GM12878 (cell line): ENCODE measurements at regions not wholly inside any gene's neighbourhood (a gene's known extent, or its start where the extent isn't known, plus 50 kb on each side); places are given as distances from the start of the nearest gene placed in this dataset.

Experiments
- ATAC-seq: fragments of 200-7000 bp; cut with Tn5 transposase; 3 replicates; pipeline ENCODE4 v1.9.1; 2020; ENCODE audit warnings: mild to moderate bottlenecking, moderate library complexity
- BruUV-seq: library from RNA; stranded (reverse); fragments of 400-500 nt; replicated peaks from 2 replicates; lab custom pipeline; 2021; lab: Mats Ljungman, UMichigan
- CTCF ChIA-PET: fragments of 300-600 bp; sonication (Branson Sonifier 250); formaldehyde crosslinking; extraction: SDS; loops from one replicate; lab custom pipeline; 2021; ENCODE audit warnings: inconsistent platforms; lab: Yijun Ruan, JAX
- POLR2A ChIA-PET: fragments of 350-600 bp; formaldehyde crosslinking; extraction: SDS; loops from one replicate; lab custom pipeline; 2021; ENCODE audit warnings: inconsistent platforms; lab: Charles Lee
- RAD21 ChIA-PET: fragments of 300-600 bp; sonication (Branson Sonifier 250); formaldehyde crosslinking; loops from one replicate; lab custom pipeline; 2023; ENCODE audit warnings: antibody characterized with exemption; ENCODE audit not compliant: unreplicated experiment; lab: Charles Lee
- SMC1A ChIA-PET: fragments of 300-600 bp; sonication (Branson Sonifier 250); formaldehyde crosslinking; loops from one replicate; lab custom pipeline; 2023; ENCODE audit not compliant: unreplicated experiment, uncharacterized antibody; lab: Charles Lee
- DNase-seq: peaks from one replicate; pipeline ENCODE4 v3.0.0-alpha.2; 2011; ENCODE audit warnings: low read depth, low spot score
- FAIRE-seq: peaks from 3 replicates; lab custom pipeline; 2011; peaks lifted over from hg19 to GRCh38; lab: Jason Lieb, UNC
- H2AFZ ChIP-seq: 2 replicates; pipeline ENCODE4 v1.6.0; 2011; ENCODE audit warnings: low read depth, low read length, control low read depth; ENCODE audit not compliant: control insufficient read depth
- H3K27ac ChIP-seq: 2 replicates; pipeline ENCODE4 v1.5.1; 2011; ENCODE audit warnings: control low read depth; ENCODE audit not compliant: control insufficient read depth, insufficient read depth
- H3K27me3 ChIP-seq, 2 experiments: replicated peaks in 1 of 2; 2 replicates each; pipeline versions ENCODE4 v1.6.0 to v1.6.1; 2011; ENCODE audit warnings: low read length in 1 of 2; ENCODE audit not compliant: control insufficient read depth in 2 of 2, insufficient read depth in 2 of 2
- H3K36me3 ChIP-seq, 2 experiments: 2 replicates each; pipeline ENCODE4 v1.5.1; 2011; ENCODE audit warnings: low read length in 1 of 2; ENCODE audit not compliant: control insufficient read depth in 2 of 2, insufficient read depth in 2 of 2
- H3K4me1 ChIP-seq: 2 replicates; pipeline ENCODE4 v1.6.1; 2011; ENCODE audit warnings: mild to moderate bottlenecking, low read length, moderate library complexity, mixed read lengths; ENCODE audit not compliant: control insufficient read depth, insufficient read depth
- H3K4me2 ChIP-seq: 2 replicates; pipeline ENCODE4 v1.6.0; 2011; ENCODE audit warnings: control low read depth; ENCODE audit not compliant: control insufficient read depth, insufficient read depth
- H3K4me3 ChIP-seq: fragments of 200-600 bp; sonication (generic); 2 replicates; pipeline ENCODE4 v1.5.1; 2016
- H3K79me2 ChIP-seq: 2 replicates; pipeline ENCODE4 v1.6.0; 2011; ENCODE audit warnings: low read length; ENCODE audit not compliant: control insufficient read depth, insufficient read depth
- H3K9ac ChIP-seq: 2 replicates; pipeline ENCODE4 v1.8.0; 2011; ENCODE audit warnings: low read length, control low read depth, mixed read lengths; ENCODE audit not compliant: control insufficient read depth, insufficient read depth
- H3K9me3 ChIP-seq: replicated peaks from 3 replicates; pipeline ENCODE4 v1.5.1; 2011; ENCODE audit warnings: mild to moderate bottlenecking, low read length; ENCODE audit not compliant: control insufficient read depth, insufficient read depth
- H4K20me1 ChIP-seq: 2 replicates; pipeline ENCODE4 v1.6.0; 2011; ENCODE audit not compliant: control insufficient read depth, insufficient read depth
- CREB1 ChIP-seq: IDR thresholded peaks from 2 replicates; pipeline ENCODE4 v1.6.1; 2012; ENCODE audit warnings: low read depth, mild to moderate bottlenecking, inconsistent platforms
- HDAC2 ChIP-seq: fragments of 200-600 bp; sonication (generic); IDR thresholded peaks from 2 replicates; pipeline ENCODE4 v1.6.1; 2017
- MTA3 ChIP-seq: IDR thresholded peaks from 2 replicates; pipeline ENCODE4 v1.6.1; 2012; ENCODE audit warnings: low read length, inconsistent platforms, borderline replicate concordance
- NFIC ChIP-seq: IDR thresholded peaks from 2 replicates; pipeline ENCODE4 v1.6.1; 2012; ENCODE audit warnings: low read depth, mild to moderate bottlenecking, inconsistent platforms, low read length, moderate library complexity
- PBX3 ChIP-seq: IDR thresholded peaks from 2 replicates; pipeline ENCODE4 v1.6.1; 2011; ENCODE audit warnings: mild to moderate bottlenecking, low read depth, low read length, moderate library complexity; ENCODE audit not compliant: insufficient replicate concordance
- SPI1 ChIP-seq: IDR thresholded peaks from 2 replicates; pipeline ENCODE4 v1.6.1; 2011; ENCODE audit warnings: low read depth, mild to moderate bottlenecking, low read length, moderate library complexity, borderline replicate concordance; ENCODE audit not compliant: insufficient read depth
- ZBTB33 ChIP-seq: fragments of 450-650 bp; IDR thresholded peaks from 2 replicates; pipeline ENCODE4 v1.6.1; 2017; ENCODE audit warnings: mild to moderate bottlenecking
- ZNF24 ChIP-seq: fragments of 450-650 bp; IDR thresholded peaks from 2 replicates; pipeline ENCODE4 v1.6.1; 2017; ENCODE audit warnings: antibody characterized with exemption, mild to moderate bottlenecking
- ZZZ3 ChIP-seq: IDR thresholded peaks from 2 replicates; pipeline ENCODE4 v1.6.1; 2011; ENCODE audit warnings: low read depth; ENCODE audit not compliant: control insufficient read depth, insufficient read length
- WGBS: methylation state at CpG from one replicate; pipeline ENCODE4 v1.1.6; 2016; ENCODE audit warnings: low lambda C conversion rate; ENCODE audit not compliant: insufficient replicate concordance, insufficient coverage; ENCODE audit errors: missing lambda C conversion rate; 5-methylcytosine and 5-hydroxymethylcytosine counted together
- in situ Hi-C: fragments of 300-500 bp; cut with MboI; formaldehyde crosslinking; loops from 9 replicates; pipeline ENCODE4 v1.14.3; 2018; ENCODE audit warnings: mixed read lengths
- intact Hi-C: fragments of 100-400 bp; cut with micrococcal nuclease; formaldehyde crosslinking; loops from one replicate; pipeline ENCODE4 v1.14.2; 2022; ENCODE audit not compliant: unreplicated experiment

- CTCF ChIA-PET, result no interaction called here
- H3K27me3 ChIP-seq, result no peaks in the 10 kb centered on the region
- FAIRE-seq (no peak), ATAC-seq (no peak), DNase-seq (no peak)
- RAD21 ChIA-PET, result no interaction called here
- H3K4me3 ChIP-seq, result no peak overlapping the region
- no TSS peak for BruUV-seq
- H3K9me3 ChIP-seq, result no peaks in the 10 kb centered on the region
- H3K4me2 ChIP-seq, result no peak overlapping the region
- no peak overlapping the region for H3K27ac ChIP-seq
- in situ Hi-C loops, result no loop called here
- H2AFZ ChIP-seq, result no peak overlapping the region
- no peaks in the 10 kb centered on the region for H4K20me1 ChIP-seq
- H3K4me1 ChIP-seq, result no peaks in the 10 kb centered on the region
- H3K79me2 ChIP-seq, result no peaks in the 10 kb centered on the region
- no peak overlapping the region for H3K9ac ChIP-seq
- WGBS, result 34% methylated on average over 6 of the region's 6 CpGs
- TF ChIP-seq ZZZ3, result no peak
- TF ChIP-seq MTA3, result no peak
- TF ChIP-seq HDAC2, result no peak
- TF ChIP-seq ZBTB33, result no peak
- no peak for TF ChIP-seq CREB1
- TF ChIP-seq NFIC, result no peak
- no peak for TF ChIP-seq SPI1
- no peak for TF ChIP-seq PBX3
- TF ChIP-seq ZNF24, result no peak
- TF ChIP-seq, all 136 proteins: peak for 0
- POLR2A ChIA-PET, result no interaction called here
- no peaks in the 10 kb centered on the region for H3K36me3 ChIP-seq
- SMC1A ChIA-PET, result no interaction called here
- intact Hi-C loops, result no loop called here
Measured at GRCh38 chr16:6200271-6200670, 1102.7 kb upstream of the EEF2KMT start.
